Osteocyte (in vitro differentiated cells): ENCODE measurements at regions not wholly inside any gene's neighbourhood (a gene's known extent, or its start where the extent isn't known, plus 50 kb on each side); places are given as distances from the start of the nearest gene placed in this dataset.

Experiments
- DNase-seq: peaks from one replicate; pipeline ENCODE4 v3.0.0; 2021; ENCODE audit warnings: mixed read lengths; ENCODE audit not compliant: unreplicated experiment; ENCODE audit errors: extremely low spot score
- H3K27ac Mint-ChIP-seq: one replicate; pipeline ENCODE4 v1.8.0; 2021; ENCODE audit warnings: mild to moderate bottlenecking, mixed read lengths; ENCODE audit not compliant: unreplicated experiment
- H3K27me3 Mint-ChIP-seq: one replicate; pipeline ENCODE4 v1.8.0; 2021; ENCODE audit warnings: mixed read lengths; ENCODE audit not compliant: unreplicated experiment
- H3K36me3 Mint-ChIP-seq: one replicate; pipeline ENCODE4 v1.8.0; 2021; ENCODE audit warnings: mixed read lengths; ENCODE audit not compliant: unreplicated experiment
- H3K4me1 Mint-ChIP-seq: one replicate; pipeline ENCODE4 v1.8.0; 2021; ENCODE audit warnings: mixed read lengths; ENCODE audit not compliant: unreplicated experiment
- H3K4me3 Mint-ChIP-seq: one replicate; pipeline ENCODE4 v1.8.0; 2021; ENCODE audit warnings: mild to moderate bottlenecking, moderate library complexity, mixed read lengths; ENCODE audit not compliant: unreplicated experiment
- H3K9me3 Mint-ChIP-seq: one replicate; pipeline ENCODE4 v1.8.0; 2021; ENCODE audit warnings: mixed read lengths; ENCODE audit not compliant: unreplicated experiment
- TF ChIP-seq, protein P1 (sequence below): fragments of 200-600 bp; sonication (generic); IDR thresholded peaks from 2 replicates; pipeline ENCODE4 v1.5.0; 2021; ENCODE audit warnings: antibody characterized with exemption, mild to moderate bottlenecking, moderate library complexity

DNA sequence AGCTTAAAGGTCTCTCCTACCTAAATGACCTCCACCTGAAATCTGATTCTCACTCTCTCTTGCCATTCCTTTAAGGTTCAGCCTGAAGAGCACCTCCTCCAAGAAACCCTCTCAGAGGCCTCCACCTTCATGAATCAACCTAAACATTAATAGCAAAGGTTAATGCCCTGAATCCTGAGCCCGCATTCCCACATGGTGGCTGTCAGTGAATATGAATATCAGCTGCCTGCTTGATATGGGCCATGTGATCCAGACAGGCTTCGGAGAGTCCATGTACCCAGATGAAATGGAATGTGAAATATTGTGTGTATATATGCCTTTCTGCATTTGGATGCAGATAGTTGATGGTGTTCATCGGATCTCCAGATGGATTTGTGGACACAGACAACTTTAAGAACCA is 317.5 kb downstream of the TOX3 start:
- TF ChIP-seq, protein P1, sequence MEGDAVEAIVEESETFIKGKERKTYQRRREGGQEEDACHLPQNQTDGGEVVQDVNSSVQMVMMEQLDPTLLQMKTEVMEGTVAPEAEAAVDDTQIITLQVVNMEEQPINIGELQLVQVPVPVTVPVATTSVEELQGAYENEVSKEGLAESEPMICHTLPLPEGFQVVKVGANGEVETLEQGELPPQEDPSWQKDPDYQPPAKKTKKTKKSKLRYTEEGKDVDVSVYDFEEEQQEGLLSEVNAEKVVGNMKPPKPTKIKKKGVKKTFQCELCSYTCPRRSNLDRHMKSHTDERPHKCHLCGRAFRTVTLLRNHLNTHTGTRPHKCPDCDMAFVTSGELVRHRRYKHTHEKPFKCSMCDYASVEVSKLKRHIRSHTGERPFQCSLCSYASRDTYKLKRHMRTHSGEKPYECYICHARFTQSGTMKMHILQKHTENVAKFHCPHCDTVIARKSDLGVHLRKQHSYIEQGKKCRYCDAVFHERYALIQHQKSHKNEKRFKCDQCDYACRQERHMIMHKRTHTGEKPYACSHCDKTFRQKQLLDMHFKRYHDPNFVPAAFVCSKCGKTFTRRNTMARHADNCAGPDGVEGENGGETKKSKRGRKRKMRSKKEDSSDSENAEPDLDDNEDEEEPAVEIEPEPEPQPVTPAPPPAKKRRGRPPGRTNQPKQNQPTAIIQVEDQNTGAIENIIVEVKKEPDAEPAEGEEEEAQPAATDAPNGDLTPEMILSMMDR, result no peak
- Mint-ChIP-seq H3K27me3 (no peaks in the 10 kb centered on the region), H3K4me1 (peaks cover 20% of the 10 kb centered on the region), H3K36me3 (no peaks in the 10 kb centered on the region), H3K27ac (no peak overlapping the region), H3K4me3 (no peak overlapping the region), H3K9me3 (peaks cover 8% of the 10 kb centered on the region)
- no peak for DNase-seq

DNA sequence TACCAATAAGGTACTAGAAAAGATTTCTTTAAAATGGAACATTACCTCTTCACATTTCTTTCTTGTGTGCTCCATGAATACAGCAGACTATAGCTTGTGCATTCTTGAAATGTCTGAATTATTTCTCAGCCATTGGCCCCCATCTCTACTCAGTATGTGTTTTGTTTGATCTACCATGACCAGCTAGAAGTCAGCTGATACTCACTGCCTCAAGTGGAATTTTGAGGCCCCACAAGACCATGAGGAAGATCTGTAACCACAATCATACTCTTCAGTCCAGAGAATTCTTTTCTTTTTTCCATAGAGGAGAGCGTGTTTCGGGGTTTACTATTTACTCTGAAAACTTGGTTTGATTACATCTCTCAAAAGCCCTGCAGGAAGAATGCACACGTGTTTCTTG is 319.1 kb downstream of the TOX3 start:
- no peaks in the 10 kb centered on the region for H3K36me3 Mint-ChIP-seq
- DNase-seq, result no peak
- peaks cover 18% of the 10 kb centered on the region for H3K4me1 Mint-ChIP-seq
- peak overlapping the region; percentile 56 for H3K27ac Mint-ChIP-seq
- TF ChIP-seq, protein P1, result no peak
- H3K27me3 Mint-ChIP-seq, result peaks cover 3% of the 10 kb centered on the region
- peaks cover 8% of the 10 kb centered on the region for H3K9me3 Mint-ChIP-seq
- no peak overlapping the region for H3K4me3 Mint-ChIP-seq

- peaks cover 13% of the 10 kb centered on the region for H3K27me3 Mint-ChIP-seq
- TF ChIP-seq, protein P1, result no peak
- no peaks in the 10 kb centered on the region for H3K4me1 Mint-ChIP-seq
- H3K9me3 Mint-ChIP-seq, result peaks cover 4% of the 10 kb centered on the region
- no peaks in the 10 kb centered on the region for H3K36me3 Mint-ChIP-seq
- no peak overlapping the region for H3K27ac Mint-ChIP-seq
- no peak for DNase-seq
- H3K4me3 Mint-ChIP-seq, result no peak overlapping the region
Observed at GRCh38 chr16:52212841-52213240, 334.1 kb downstream of the TOX3 start.

DNA sequence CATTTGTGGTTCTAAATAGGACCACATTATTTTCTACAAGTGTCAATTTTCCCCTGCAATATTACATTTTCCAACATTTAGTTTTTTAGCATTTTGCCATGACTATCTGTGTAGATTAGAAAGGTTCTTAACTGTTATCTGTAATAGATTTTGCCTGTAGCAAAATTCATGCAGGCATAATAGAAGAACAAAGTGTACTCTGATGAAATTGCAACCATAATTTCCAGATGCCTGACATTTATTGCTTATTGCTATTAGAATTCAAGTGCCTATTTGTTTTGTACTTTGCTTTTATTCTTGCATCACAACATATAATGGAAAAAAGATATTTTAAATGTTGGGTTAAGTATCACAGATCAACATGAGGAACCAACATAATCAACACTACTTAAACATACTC is 337.7 kb downstream of the TOX3 start:
- Mint-ChIP-seq H3K27ac (no peak overlapping the region), H3K4me3 (no peak overlapping the region), H3K36me3 (no peaks in the 10 kb centered on the region), H3K4me1 (no peaks in the 10 kb centered on the region), H3K9me3 (no peaks in the 10 kb centered on the region), H3K27me3 (peaks cover 15% of the 10 kb centered on the region)
- DNase-seq, result no peak
- TF ChIP-seq, protein P1, result no peak

DNA sequence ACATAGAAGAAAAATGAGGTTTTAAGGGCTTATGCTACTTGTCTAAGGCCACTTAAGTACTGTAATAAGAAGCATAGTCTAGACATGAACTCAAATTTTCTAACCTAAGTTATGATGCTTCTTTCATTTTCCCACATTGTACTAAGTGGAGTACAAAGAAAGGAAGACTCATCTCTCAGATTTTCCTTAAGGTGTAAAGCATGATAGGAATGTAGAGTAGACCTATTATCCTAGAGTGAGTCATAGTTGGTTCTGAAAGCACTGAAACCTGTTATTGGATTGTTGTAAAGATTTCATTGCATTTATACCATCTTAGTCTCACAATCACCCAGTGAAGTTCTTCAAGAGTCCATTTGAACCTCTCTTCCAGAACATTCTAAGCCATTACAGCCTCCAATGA is 343.8 kb downstream of the TOX3 start:
- TF ChIP-seq, protein P1, result no peak
- H3K27ac Mint-ChIP-seq, result no peak overlapping the region
- H3K27me3 Mint-ChIP-seq, result peaks cover 2% of the 10 kb centered on the region
- DNase-seq, result no peak
- H3K4me1 Mint-ChIP-seq, result no peaks in the 10 kb centered on the region
- no peak overlapping the region for H3K4me3 Mint-ChIP-seq
- no peaks in the 10 kb centered on the region for H3K9me3 Mint-ChIP-seq
- H3K36me3 Mint-ChIP-seq, result no peaks in the 10 kb centered on the region
